AG08395 (cell line): ENCODE measurements at regions not wholly inside any gene's neighbourhood (a gene's known extent, or its start where the extent isn't known, plus 50 kb on each side); places are given as distances from the start of the nearest gene placed in this dataset.

Source experiments
- DNase-seq: peaks from one replicate; pipeline ENCODE4 v3.0.0; 2012; ENCODE audit warnings: mixed read lengths, low spot score

GRCh38 chr20:3309226-3309625 lies 70.2 kb upstream of the SLC4A11 start:
- DNase-seq: no peak

GRCh38 chr20:3307725-3308124 lies 68.7 kb upstream of the SLC4A11 start:
- DNase-seq: no peak

- no peak for DNase-seq
Observed at GRCh38 chr20:3307078-3307477, 68.1 kb upstream of the SLC4A11 start.

- no peak for DNase-seq
Observed at GRCh38 chr20:3306068-3306467, 67.1 kb upstream of the SLC4A11 start.

DNA sequence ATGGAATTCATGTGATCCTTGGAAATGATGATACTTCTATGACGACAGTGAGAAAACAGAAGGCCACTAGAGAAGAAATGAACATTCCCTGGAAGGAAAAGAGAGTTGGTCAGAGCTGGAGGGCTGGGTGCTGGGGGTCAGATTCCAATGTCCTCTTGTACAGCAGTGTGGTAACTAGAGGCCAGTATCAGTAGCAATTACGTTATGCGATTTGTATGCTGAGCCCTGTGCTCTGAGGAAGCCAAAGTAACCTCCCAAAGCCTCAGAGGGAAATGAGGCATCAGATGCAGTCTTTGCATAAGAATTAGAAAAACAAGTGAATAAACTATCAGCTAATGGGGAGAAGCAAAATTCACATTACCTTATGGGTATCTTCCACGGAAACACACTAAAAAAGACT lies 65.5 kb upstream of the SLC4A11 start:
- DNase-seq: no peak

- DNase-seq: no peak
Observed at GRCh38 chr20:3297079-3297378, 58.0 kb upstream of the SLC4A11 start.

DNA sequence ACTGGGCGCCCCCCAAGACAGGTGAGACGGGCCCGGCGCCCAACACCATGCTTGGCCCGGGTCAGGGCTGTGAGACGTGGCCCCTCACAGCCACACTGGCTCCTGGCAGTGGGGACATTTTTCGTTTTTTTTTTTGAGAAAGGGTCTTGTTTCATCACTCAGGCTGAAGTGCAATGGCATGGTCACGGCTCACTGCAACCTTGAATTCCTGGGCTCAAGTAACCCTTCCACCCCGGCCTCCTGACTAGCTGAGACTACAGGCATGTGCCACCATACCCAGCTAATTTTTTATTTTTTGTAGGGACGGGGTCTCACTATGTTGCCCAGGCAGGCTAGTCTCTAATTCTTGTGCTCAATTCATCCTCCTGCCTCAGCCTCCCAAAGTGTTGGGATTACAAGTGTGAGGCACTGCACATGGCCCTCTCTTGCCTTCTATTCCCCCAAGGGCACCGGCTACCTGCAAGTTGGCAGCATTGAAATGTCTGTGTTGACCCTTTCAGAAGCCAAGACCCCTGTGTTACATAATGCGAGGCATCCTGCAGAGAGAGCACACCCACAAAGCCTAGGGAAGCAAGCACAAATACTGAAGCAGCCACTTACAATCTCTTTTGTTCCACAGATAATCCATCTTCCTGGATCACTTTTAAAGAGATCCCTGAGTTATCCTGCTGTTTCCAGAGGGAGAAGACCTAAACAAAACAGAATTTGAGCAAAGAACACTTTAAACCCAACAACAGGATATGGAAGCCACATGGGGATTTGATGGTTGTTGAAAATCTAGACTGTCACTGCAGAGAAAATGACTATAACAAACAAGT lies 57.5 kb upstream of the SLC4A11 start:
- no peak for DNase-seq
